PC-3 (cell line): ENCODE measurements at regions not wholly inside any gene's neighbourhood (a gene's known extent, or its start where the extent isn't known, plus 50 kb on each side); places are given as distances from the start of the nearest gene placed in this dataset.

Source experiments
- ATAC-seq: fragments of 200-7000 bp; cut with Tn5 transposase; 2 replicates; pipeline ENCODE4 v1.9.1; 2020; ENCODE audit warnings: mild to moderate bottlenecking, moderate library complexity
- BruUV-seq: library from RNA; stranded (reverse); fragments of 400-500 nt; replicated peaks from 2 replicates; lab custom pipeline; 2021; lab: Mats Ljungman, UMichigan
- CTCF ChIA-PET: fragments of 300-600 bp; sonication (Branson Sonifier 250); formaldehyde crosslinking; loops from one replicate; lab custom pipeline; 2022; ENCODE audit warnings: antibody characterized with exemption; lab: Charles Lee
- POLR2A ChIA-PET: fragments of 300-600 bp; sonication (Branson Sonifier 250); formaldehyde crosslinking; loops from one replicate; lab custom pipeline; 2022; ENCODE audit warnings: antibody characterized with exemption; ENCODE audit not compliant: unreplicated experiment; lab: Charles Lee
- DNase-seq: peaks from one replicate; pipeline ENCODE4 v3.0.0-alpha.2; 2015
- H2AFZ ChIP-seq: fragments of 300-600 bp; sonication (generic); 2 replicates; pipeline ENCODE4 v1.6.0; 2016; ENCODE audit warnings: antibody characterized with exemption, low read length
- H3F3A ChIP-seq: fragments of 300-600 bp; sonication (generic); one replicate; pipeline ENCODE4 v1.6.0; 2017; ENCODE audit warnings: antibody characterized with exemption, low read length, control low read depth, mild to moderate bottlenecking; ENCODE audit not compliant: unreplicated experiment
- H3K27ac ChIP-seq: fragments of 300-600 bp; sonication (generic); 2 replicates; pipeline ENCODE4 v1.5.1; 2016; ENCODE audit warnings: mild to moderate bottlenecking, low read length
- H3K27me3 ChIP-seq: fragments of 300-600 bp; sonication (generic); 2 replicates; pipeline ENCODE4 v1.6.1; 2016; ENCODE audit warnings: low read length, mixed read lengths
- H3K36me3 ChIP-seq: fragments of 300-600 bp; sonication (generic); 2 replicates; pipeline ENCODE4 v1.6.1; 2016; ENCODE audit warnings: low read depth, mixed run types, low read length, mixed read lengths
- H3K4me1 ChIP-seq: fragments of 300-600 bp; sonication (generic); 2 replicates; pipeline ENCODE4 v1.5.1; 2016; ENCODE audit warnings: low read length; ENCODE audit not compliant: insufficient read depth
- H3K4me2 ChIP-seq: fragments of 300-600 bp; sonication (generic); 2 replicates; pipeline ENCODE4 v1.6.0; 2016; ENCODE audit warnings: low read length
- H3K4me3 ChIP-seq: fragments of 300-600 bp; sonication (generic); 2 replicates; pipeline ENCODE4 v1.5.1; 2016; ENCODE audit warnings: mild to moderate bottlenecking, low read length, mixed read lengths
- H3K79me2 ChIP-seq: fragments of 300-600 bp; sonication (generic); 2 replicates; pipeline ENCODE4 v1.6.1; 2017; ENCODE audit warnings: low read length, mixed read lengths
- H3K9ac ChIP-seq: fragments of 300-600 bp; sonication (generic); 2 replicates; pipeline ENCODE4 v1.6.0; 2016; ENCODE audit warnings: mild to moderate bottlenecking, low read length
- H3K9me2 ChIP-seq: fragments of 300-600 bp; sonication (generic); replicated peaks from 2 replicates; pipeline ENCODE4 v1.6.1; 2016; ENCODE audit warnings: mixed run types, low read length, mixed read lengths
- H3K9me3 ChIP-seq: fragments of 300-600 bp; sonication (generic); 2 replicates; pipeline ENCODE4 v1.6.1; 2016; ENCODE audit warnings: low read length, mixed read lengths
- H4K20me1 ChIP-seq: fragments of 300-600 bp; sonication (generic); 2 replicates; pipeline ENCODE4 v1.6.1; 2016; ENCODE audit warnings: low read length, mixed read lengths
- CTCF ChIP-seq: fragments of 300-600 bp; sonication (generic); conservative IDR thresholded peaks from 2 replicates; pipeline ENCODE4 v1.5.1; 2017; ENCODE audit warnings: antibody characterized with exemption, low read depth, mild to moderate bottlenecking, low read length
- EZH2 ChIP-seq: fragments of 300-600 bp; sonication (generic); IDR thresholded peaks from one replicate; pipeline ENCODE4 v1.6.1; 2017; ENCODE audit warnings: antibody characterized with exemption, mild to moderate bottlenecking, low read length; ENCODE audit not compliant: unreplicated experiment
- EZH2phosphoT487 ChIP-seq: fragments of 300-600 bp; sonication (generic); IDR thresholded peaks from 2 replicates; pipeline ENCODE4 v1.6.1; 2018; ENCODE audit warnings: mild to moderate bottlenecking, antibody characterized with exemption, low read length, borderline replicate concordance
- intact Hi-C: fragments of 100-400 bp; cut with micrococcal nuclease; formaldehyde crosslinking; loops from 2 replicates; pipeline ENCODE4 v1.9.0; 2023

GRCh38 chr10:105347487-105347886 lies 706.4 kb downstream of the SORCS3 start:
- Histone ChIP-seq H3K27me3 (no peaks in the 10 kb centered on the region), H3K36me3 (no peaks in the 10 kb centered on the region), H3K9ac (no peak overlapping the region), H3K4me2 (no peak overlapping the region), H3K4me3 (no peak overlapping the region), H3K4me1 (no peaks in the 10 kb centered on the region), H4K20me1 (no peaks in the 10 kb centered on the region), H3K79me2 (no peaks in the 10 kb centered on the region), H2AFZ (no peak overlapping the region), H3F3A (no peaks in the 10 kb centered on the region), H3K9me2 (no peaks in the 10 kb centered on the region), H3K9me3 (no peaks in the 10 kb centered on the region), H3K27ac (no peak overlapping the region)
- TF ChIP-seq EZH2 (no peak), EZH2phosphoT487 (no peak), CTCF (no peak)
- intact Hi-C loops: no loop called here
- DNase-seq: peak; percentile 21
- CTCF ChIA-PET: no interaction called here
- no TSS peak for BruUV-seq
- ATAC-seq: no peak
- POLR2A ChIA-PET: no interaction called here

GRCh38 chr10:105342606-105343005 lies 701.5 kb downstream of the SORCS3 start:
- no peak overlapping the region for H3K27ac ChIP-seq
- no peaks in the 10 kb centered on the region for H3F3A ChIP-seq
- H4K20me1 ChIP-seq: no peaks in the 10 kb centered on the region
- intact Hi-C loops: no loop called here
- no peaks in the 10 kb centered on the region for H3K27me3 ChIP-seq
- BruUV-seq: no TSS peak
- no peak overlapping the region for H2AFZ ChIP-seq
- no peak for TF ChIP-seq EZH2phosphoT487
- no peak for TF ChIP-seq EZH2
- TF ChIP-seq CTCF: no peak
- CTCF ChIA-PET: no interaction called here
- H3K9me2 ChIP-seq: no peaks in the 10 kb centered on the region
- ATAC-seq (no peak), DNase-seq (no peak)
- POLR2A ChIA-PET: no interaction called here
- H3K79me2 ChIP-seq: no peaks in the 10 kb centered on the region
- H3K4me2 ChIP-seq: no peak overlapping the region
- no peak overlapping the region for H3K4me3 ChIP-seq
- no peaks in the 10 kb centered on the region for H3K4me1 ChIP-seq
- no peak overlapping the region for H3K9ac ChIP-seq
- no peaks in the 10 kb centered on the region for H3K9me3 ChIP-seq
- no peaks in the 10 kb centered on the region for H3K36me3 ChIP-seq

- Histone ChIP-seq H3K27ac (no peak overlapping the region), H3K27me3 (no peaks in the 10 kb centered on the region), H3K4me2 (no peak overlapping the region), H3K4me1 (no peaks in the 10 kb centered on the region), H4K20me1 (no peaks in the 10 kb centered on the region), H3F3A (no peaks in the 10 kb centered on the region), H3K79me2 (no peaks in the 10 kb centered on the region), H2AFZ (no peak overlapping the region), H3K4me3 (no peak overlapping the region), H3K36me3 (no peaks in the 10 kb centered on the region), H3K9ac (no peak overlapping the region), H3K9me3 (no peaks in the 10 kb centered on the region), H3K9me2 (no peaks in the 10 kb centered on the region)
- intact Hi-C loops: no loop called here
- POLR2A ChIA-PET: no interaction called here
- CTCF ChIA-PET: no interaction called here
- TF ChIP-seq EZH2 (no peak), CTCF (no peak), EZH2phosphoT487 (no peak)
- DNase-seq (no peak), ATAC-seq (no peak)
- BruUV-seq: no TSS peak
Observed at GRCh38 chr10:105339669-105340068, 698.6 kb downstream of the SORCS3 start.
